ENCODE measurements at regions not wholly inside any gene's neighbourhood (a gene's known extent, or its start where the extent isn't known, plus 50 kb on each side); places are given as distances from the start of the nearest gene placed in this dataset.
"Not testable (repeated sequence)": the region's sequence is repeated elsewhere in the genome, so short reads cannot be mapped to it uniquely, and the experiment has no call there.

DNA sequence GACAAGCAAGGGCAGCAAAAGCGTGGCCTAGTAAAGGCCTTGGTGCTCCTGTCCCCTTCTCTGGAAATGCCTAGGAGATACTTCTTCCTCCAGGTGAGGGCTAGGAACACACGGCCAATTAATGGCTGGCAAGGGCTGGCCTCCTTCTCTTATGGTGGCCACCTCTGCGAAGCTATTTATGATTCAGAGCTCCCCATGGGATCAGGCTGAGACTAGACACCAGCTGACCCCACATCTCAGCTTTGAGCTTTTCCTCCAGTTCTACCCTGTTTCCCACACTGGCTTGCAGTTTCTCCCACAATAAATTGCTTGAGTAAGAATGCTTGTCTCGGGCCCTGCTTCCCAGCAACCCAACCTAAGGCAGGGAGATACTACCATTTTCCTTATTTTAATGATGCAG is 53.7 kb downstream of the CAMK2N1 start:
- DNase-seq, result no peak

- DNase-seq, result no peak
Observed at GRCh38 chr1:20431176-20431460, 54.9 kb downstream of the CAMK2N1 start.

DNA sequence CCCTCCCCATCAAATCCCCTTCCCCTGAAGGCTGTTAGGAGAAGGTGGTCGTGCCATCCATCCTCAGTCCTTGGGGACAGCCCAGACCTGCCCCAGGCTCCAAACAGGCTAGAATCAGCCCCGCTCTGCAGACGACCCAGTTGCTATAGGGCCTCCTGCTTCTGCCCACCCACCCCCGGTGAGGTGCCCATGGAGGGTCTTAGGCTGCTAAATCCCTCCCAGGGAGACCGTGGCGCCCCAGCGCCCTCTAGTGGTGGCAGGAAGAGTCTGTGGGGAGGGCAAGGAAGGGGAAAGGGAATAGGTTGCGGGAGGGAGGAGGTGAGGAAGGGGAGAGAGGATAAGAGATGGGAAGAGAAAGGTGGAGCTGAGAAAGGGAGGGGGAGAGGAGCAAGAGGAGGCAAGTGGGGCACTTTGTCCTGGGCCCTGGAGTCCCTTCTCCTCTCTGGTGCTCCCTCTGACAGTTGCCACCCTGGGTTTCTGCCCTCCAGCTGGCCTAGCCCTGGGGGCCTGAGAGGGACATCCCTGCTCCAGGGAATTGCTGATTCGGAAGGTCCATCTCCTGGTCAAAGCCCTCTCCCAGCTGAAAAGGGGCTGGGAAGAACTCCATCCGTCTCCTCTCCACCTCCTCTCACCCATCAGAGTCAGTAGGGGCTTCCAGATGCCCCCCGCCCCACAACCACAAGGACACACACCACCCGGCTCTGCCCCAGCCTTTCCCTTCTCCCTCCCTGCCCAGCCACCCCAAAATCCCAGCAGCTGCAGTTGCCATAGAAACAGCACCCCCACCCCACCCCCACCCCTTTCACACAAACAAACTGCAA is 55.4 kb downstream of the CAMK2N1 start:
- peak; percentile 55 for DNase-seq

- DNase-seq, result no peak
Observed at GRCh38 chr1:20429296-20429695, 56.7 kb downstream of the CAMK2N1 start.

- DNase-seq, result no peak
Observed at GRCh38 chr1:20428841-20429240, 57.2 kb downstream of the CAMK2N1 start.

DNA sequence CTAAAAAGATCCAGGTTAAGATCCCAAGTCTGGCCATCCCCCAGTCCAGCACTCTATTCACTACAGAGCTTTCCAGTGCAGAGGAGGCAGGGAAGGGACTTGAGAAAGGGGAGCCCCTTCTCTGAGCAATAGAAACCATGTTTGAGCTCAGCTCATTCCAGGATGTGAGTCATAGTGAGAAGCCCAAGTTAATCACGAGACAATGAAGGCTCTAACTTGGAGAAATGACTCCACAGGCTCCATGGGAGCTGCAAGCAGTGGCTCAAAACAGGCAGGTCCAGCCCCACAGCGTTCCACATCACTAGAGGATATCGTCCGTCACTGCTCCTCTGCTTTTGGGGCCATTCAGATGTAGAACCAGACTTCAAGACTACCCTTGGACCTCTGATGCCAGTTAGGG is 59.1 kb downstream of the CAMK2N1 start:
- DNase-seq, result peak; percentile 19

- DNase-seq, result no peak
Observed at GRCh38 chr1:20426371-20426770, 59.6 kb downstream of the CAMK2N1 start.

DNA sequence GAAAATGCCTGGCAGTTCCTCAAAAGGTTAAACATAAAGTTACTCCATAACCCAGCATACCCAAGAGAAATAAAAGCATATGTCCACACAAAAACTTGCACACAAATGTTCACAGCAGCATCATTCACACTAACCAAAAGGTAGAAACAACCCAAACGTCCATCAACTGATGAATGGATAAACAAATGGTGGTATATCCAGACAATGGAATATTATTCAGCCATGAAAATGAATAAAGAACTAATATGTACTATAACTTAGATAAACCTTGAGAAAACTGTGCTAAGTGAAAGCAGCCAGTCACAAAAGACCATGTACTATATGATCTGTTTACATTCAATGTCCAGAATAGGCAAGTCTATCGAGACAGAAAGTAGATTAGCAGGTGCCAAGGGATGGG is 60.4 kb downstream of the CAMK2N1 start:
- no peak for DNase-seq

DNA sequence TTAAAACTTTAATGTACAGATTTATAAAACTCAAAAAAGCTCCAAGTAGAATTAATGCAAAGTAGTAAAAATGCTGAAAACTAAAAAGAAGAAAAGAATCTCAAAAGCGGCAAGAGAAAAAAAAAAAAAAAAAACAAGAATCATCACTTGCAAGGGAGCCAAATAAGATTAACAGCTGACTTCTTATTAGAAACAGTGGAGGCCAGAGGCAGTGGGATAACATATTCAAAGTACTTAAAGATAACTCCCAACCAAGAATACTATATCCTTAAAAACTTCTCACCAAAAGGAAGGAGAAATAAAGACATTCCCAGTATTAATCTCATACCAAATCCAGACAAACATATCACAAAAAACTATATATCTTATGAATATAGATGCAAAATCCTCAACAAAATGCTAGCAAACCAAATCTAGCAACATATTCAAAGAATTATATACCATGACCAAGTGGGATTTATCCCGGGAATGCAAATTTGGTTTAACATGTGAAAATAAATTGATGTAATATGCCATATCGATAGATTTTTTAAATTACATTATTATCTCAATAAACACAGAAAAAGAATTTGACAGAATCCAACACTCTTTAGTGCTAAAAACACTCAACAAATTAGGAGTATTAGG is 62.7 kb downstream of the CAMK2N1 start:
- DNase-seq, result no peak

- no peak for DNase-seq
Observed at GRCh38 chr1:20421441-20421840, 64.6 kb downstream of the CAMK2N1 start.

GRCh38 chr1:20417581-20417980 is 68.4 kb downstream of the CAMK2N1 start:
- DNase-seq, result no peak

DNA sequence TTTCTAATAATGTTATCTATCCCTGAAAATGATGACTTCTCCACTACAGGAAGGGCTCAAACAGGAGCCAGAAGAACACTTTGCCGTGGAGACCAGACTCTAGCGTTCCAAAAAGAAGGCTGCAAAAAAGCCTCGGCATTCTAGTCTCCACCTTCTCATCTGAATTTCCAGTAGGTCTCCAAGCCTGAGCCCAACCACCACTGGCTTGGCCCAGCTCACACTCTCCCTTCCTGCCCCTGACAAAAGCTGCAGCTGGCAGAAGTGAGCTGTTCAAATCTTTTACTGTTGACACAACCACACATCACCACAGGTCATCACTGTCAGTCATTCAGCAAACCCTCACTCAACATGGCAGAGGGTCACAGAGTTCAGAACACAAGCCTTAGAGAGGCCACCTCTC is 69.3 kb downstream of the CAMK2N1 start:
- DNase-seq, result no peak

GRCh38 chr1:20413776-20414140 is 72.3 kb downstream of the CAMK2N1 start:
- no peak for DNase-seq

DNA sequence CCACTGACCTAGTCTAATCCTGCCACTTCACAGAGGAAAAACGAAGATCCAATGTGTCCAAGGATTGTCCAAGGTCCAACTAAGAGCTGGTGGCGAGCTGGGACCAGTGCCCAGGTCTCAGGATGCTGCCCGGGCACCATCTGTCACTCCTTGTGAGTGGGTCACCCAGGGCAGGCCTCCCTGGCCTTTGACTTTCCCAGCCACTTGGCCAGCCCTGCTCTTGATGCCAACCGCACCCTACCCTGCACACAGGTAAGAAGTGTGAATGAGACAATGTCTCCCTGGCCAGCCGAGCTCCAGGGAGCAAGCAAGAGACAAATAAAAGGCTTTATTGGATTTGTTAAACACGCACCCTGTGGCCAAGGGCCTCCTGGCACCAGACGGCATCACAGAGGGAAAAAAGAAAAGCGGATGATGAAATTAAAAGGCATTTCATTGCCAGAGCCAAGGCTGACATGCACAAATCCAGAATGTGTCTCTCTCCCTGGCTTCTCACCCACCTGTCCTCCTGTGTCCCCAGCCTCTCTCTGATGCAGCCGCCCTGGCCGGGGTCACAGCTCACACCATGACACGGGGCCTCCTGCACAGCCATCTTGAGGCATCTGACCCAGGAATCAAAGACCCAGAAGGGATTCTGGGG is 72.8 kb downstream of the CAMK2N1 start:
- no peak for DNase-seq

DNA sequence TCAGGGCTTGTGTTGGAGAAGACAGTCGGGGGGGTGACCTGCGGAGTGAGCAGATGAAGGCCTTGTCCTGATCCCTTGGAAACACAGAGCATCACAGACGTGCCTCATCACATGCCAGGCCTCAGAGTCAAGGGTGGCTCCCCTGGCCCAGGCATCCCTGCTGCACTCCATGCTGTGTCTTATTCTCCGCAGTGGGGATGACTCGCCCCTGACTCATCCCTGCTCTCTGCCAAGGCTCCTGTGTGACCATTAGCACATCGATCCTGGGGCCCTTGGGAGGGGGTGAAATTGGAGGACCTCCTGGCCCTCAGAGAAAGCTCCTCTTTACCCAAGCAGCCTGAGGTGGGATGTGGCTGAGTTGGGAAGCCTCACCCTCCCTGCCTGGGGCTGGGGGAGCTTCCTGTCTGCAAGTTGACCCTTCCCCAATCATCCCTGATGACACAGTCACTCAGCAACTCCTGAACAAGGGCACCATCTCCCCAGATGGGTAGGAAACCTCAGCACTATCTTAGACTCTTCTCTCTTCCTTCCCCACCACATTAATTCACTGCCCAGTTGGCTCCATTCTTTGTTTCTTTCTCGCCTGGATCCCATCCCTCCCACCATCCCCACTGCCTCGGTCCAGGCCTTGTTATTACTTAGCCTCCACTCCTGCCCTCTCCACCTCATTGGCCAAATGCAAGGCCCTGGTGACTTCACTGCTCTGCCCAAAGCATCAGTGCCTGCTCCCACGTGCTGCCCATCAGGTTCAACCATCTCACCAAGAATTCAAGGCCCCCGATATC is 74.6 kb downstream of the CAMK2N1 start:
- peak; percentile 54 for DNase-seq

DNA sequence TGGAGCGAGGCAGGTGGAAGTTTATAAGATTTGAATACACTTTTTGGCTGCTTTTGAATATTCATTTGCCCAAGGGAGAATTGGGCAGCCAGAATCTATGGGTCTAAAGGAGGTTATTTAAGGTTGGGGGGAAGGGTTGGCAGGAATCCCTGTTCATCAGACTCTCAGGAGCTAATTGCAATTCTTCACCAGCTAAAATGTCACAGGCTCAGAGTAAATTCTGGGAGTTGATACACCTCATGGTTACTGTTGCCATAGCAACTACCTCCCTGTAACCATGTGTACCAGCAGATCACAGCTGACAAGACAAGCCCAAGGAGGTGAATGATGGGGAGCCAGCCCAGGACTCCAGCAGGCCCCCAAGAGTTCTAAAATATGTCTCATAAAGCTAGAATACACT is 75.5 kb downstream of the CAMK2N1 start:
- DNase-seq, result no peak

DNA sequence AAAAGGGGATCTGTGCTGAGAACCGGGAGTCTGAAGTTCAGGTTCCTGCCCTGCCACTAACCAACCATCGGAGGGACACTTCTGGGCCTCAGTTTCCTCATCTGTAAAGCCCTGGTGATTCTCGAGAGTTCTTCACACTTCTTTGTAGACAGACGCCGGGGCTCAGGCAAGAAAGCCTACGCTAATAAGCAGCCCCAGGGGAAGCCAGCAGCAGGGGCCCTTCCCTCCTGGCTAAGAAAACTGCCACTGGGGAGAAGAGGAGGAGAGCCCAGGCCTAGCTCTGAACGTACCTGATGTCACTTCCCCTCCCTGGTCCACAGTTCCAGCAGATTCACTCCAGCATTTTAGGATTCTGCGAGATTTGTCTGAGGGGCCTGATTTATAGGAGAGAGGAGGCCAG is 76.0 kb downstream of the CAMK2N1 start:
- no peak for DNase-seq

- no peak for DNase-seq
Observed at GRCh38 chr1:20409012-20409411, 77.0 kb downstream of the CAMK2N1 start.

DNA sequence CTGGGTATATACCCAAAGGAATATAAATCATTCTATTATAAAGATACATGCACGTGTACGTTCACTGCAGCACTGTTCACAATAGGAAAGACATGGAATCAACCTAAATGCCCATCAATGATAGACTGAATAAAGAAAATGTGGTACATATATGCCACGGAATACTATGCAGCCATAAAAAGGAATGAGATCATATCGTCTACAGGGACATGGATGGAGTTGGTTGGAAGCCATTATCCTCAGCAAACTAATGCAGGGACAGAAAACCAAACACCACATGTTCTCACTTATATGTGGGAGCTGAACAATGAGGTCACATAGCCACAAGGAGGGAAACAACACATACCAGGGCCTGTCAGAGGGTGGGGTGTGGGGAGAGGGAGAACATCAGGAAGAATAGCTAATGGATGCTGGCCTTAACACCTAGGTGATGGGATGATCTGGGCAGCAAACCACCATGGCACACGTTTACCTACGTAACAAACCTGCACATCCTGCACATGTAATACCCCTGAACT is 77.8 kb downstream of the CAMK2N1 start:
- DNase-seq, result not testable (repeated sequence)

GRCh38 chr1:20405893-20406604 is 80.0 kb downstream of the CAMK2N1 start:
- no peak for DNase-seq

GRCh38 chr1:20405051-20405754 is 80.8 kb downstream of the CAMK2N1 start:
- no peak for DNase-seq

Data from stimulated activated CD4-positive, alpha-beta T cell treated with anti-CD3 and anti-CD28 coated beads, Interleukin-15, amount 100 ng/mL, for 24 hours (primary cell).